ENCODE measurements at regions not wholly inside any gene's neighbourhood (a gene's known extent, or its start where the extent isn't known, plus 50 kb on each side); places are given as distances from the start of the nearest gene placed in this dataset.
"Not testable (repeated sequence)": the region's sequence is repeated elsewhere in the genome, so short reads cannot be mapped to it uniquely, and the experiment has no call there.

GRCh38 chr4:128688033-128688721 is 121.3 kb upstream of the JADE1 start:
- no peak for DNase-seq

- DNase-seq, result no peak
These were observed 122.7 kb upstream of the JADE1 start for GRCh38 chr4:128686810-128687209.

- no peak for DNase-seq
These were observed 123.5 kb upstream of the JADE1 start for GRCh38 chr4:128686032-128686465.

GRCh38 chr4:128684016-128684415 is 125.5 kb upstream of the JADE1 start:
- no peak for DNase-seq

- DNase-seq, result no peak
These were observed 126.4 kb upstream of the JADE1 start for GRCh38 chr4:128682942-128683666.

- no peak for DNase-seq
These were observed 133.4 kb upstream of the JADE1 start for GRCh38 chr4:128676095-128676494.

GRCh38 chr4:128675083-128675482 is 134.4 kb upstream of the JADE1 start:
- no peak for DNase-seq

- DNase-seq, result not testable (repeated sequence)
These were observed 136.3 kb upstream of the JADE1 start for GRCh38 chr4:128673159-128673558.

- DNase-seq, result not testable (repeated sequence)
These were observed 136.9 kb upstream of the JADE1 start for GRCh38 chr4:128672596-128672995.

GRCh38 chr4:128670513-128670912 is 139.0 kb upstream of the JADE1 start:
- no peak for DNase-seq

- DNase-seq, result no peak
These were observed 140.9 kb upstream of the JADE1 start for GRCh38 chr4:128668566-128668965.

- no peak for DNase-seq
These were observed 144.0 kb upstream of the JADE1 start for GRCh38 chr4:128665514-128665913.

GRCh38 chr4:128663325-128663724 is 146.2 kb upstream of the JADE1 start:
- DNase-seq, result no peak

GRCh38 chr4:128661479-128661878 is 148.0 kb upstream of the JADE1 start:
- DNase-seq, result no peak

GRCh38 chr4:128660361-128661215 is 148.9 kb upstream of the JADE1 start:
- DNase-seq, result no peak

- no peak for DNase-seq
These were observed 151.3 kb upstream of the JADE1 start for GRCh38 chr4:128658214-128658631.

- no peak for DNase-seq
These were observed 151.9 kb upstream of the JADE1 start for GRCh38 chr4:128657638-128658037.

- DNase-seq, result no peak
These were observed 155.0 kb upstream of the JADE1 start for GRCh38 chr4:128654465-128654864.

GRCh38 chr4:128653527-128654444 is 155.7 kb upstream of the JADE1 start:
- peak; percentile 11 for DNase-seq

- DNase-seq, result no peak
These were observed 159.8 kb upstream of the JADE1 start for GRCh38 chr4:128649575-128650205.

- DNase-seq, result no peak
These were observed 160.3 kb upstream of the JADE1 start for GRCh38 chr4:128649161-128649560.

- no peak for DNase-seq
These were observed 161.5 kb upstream of the JADE1 start for GRCh38 chr4:128648021-128648420.
